GM10266 (cell line): ENCODE measurements at regions not wholly inside any gene's neighbourhood (a gene's known extent, or its start where the extent isn't known, plus 50 kb on each side); places are given as distances from the start of the nearest gene placed in this dataset.

Experiments used
- DNase-seq: peaks from one replicate; pipeline ENCODE4 v3.0.0; 2012; ENCODE audit errors: extremely low spot score
- CTCF ChIP-seq: IDR thresholded peaks from 2 replicates; pipeline ENCODE4 v1.5.1; 2012; ENCODE audit warnings: mild to moderate bottlenecking, low read depth; ENCODE audit not compliant: control insufficient read depth, insufficient read depth; ENCODE audit errors: missing control alignments

- no peak for TF ChIP-seq CTCF
- DNase-seq: no peak
Measured at GRCh38 chr2:59046401-59047372, 805.6 kb upstream of the FANCL start.

- TF ChIP-seq CTCF: no peak
- DNase-seq: no peak
Measured at GRCh38 chr2:59044736-59045135, 803.6 kb upstream of the FANCL start.

GRCh38 chr2:59041139-59041538, 800.0 kb upstream of the FANCL start:
- TF ChIP-seq CTCF: no peak
- no peak for DNase-seq

GRCh38 chr2:59034837-59035236, 793.7 kb upstream of the FANCL start:
- TF ChIP-seq CTCF: no peak
- no peak for DNase-seq

- TF ChIP-seq CTCF: no peak
Measured at GRCh38 chr2:59034106-59034505, 793.0 kb upstream of the FANCL start.

GRCh38 chr2:59033661-59034060, 792.5 kb upstream of the FANCL start:
- no peak for DNase-seq
- no peak for TF ChIP-seq CTCF

More at GRCh38 chr2:59034106-59034505, 793.0 kb upstream of the FANCL start:
- no peak for DNase-seq

GRCh38 chr2:59032499-59032898, 791.4 kb upstream of the FANCL start:
- TF ChIP-seq CTCF: no peak
- DNase-seq: no peak
